Transverse colon (tissue), 4 donors: ENCODE measurements at regions not wholly inside any gene's neighbourhood (a gene's known extent, or its start where the extent isn't known, plus 50 kb on each side); places are given as distances from the start of the nearest gene placed in this dataset.

Experiments
- CTCF ChIP-seq, 5 experiments: fragments of 200-600 bp in 3 of 5; fragments of 450-650 bp in 2 of 5; sonication (generic) in 3 of 5; IDR thresholded peaks; 1 replicate in 2 of 5; 2 replicates in 3 of 5; pipeline ENCODE4 v1.5.1; 2016 to 2017; ENCODE audit warnings: antibody characterized with exemption in 5 of 5, inconsistent platforms in 3 of 5, mild to moderate bottlenecking in 2 of 5, moderate library complexity in 1 of 5
- EP300 ChIP-seq: sonication (generic); formaldehyde crosslinking; IDR thresholded peaks from one replicate; pipeline ENCODE4 v1.6.1; 2017; ENCODE audit warnings: antibody characterized with exemption, low read depth
- POLR2AphosphoS5 ChIP-seq, 3 donors: sonication (generic); formaldehyde crosslinking; IDR thresholded peaks; one replicate each; pipeline ENCODE4 v1.6.1; 2016; ENCODE audit warnings: antibody characterized with exemption in 3 of 3

DNA sequence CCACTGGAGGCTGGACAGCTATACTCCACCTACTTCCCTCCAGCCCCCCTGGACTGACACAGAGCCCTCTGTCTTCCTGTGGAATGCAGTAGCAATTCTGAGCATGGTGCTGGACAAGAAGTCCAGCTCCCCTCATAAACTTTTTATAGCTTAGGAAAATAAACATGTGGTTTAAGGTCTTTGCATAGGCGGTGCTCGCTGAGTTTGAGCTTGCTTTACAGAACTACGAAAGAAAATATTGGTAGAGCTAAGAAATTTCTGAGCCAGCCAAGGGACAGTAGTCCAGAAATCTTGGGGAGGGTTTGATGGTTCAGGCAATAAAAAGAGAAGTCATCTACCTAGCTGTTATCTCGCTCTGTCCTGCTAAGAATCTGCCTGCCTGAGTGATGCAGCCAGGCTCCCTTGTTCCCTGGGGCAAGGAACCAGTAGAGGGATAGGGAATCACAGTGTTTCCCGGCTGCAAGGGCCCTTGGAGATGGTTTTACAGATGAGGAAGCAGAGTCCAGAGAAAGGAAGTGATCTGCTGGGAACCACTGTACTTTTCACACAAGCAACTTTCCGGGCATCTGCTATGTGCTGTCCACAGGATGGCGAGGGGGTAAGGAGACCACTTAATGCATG, 343.4 kb downstream of the CDC5L start:
- TF ChIP-seq CTCF (IDR thresholded peaks at IDR 0.05), result no peak
- TF ChIP-seq EP300, result no peak
- no peak for TF ChIP-seq POLR2AphosphoS5 (IDR thresholded peaks at IDR 0.05)
